Endothelial cell of umbilical vein (primary cell): ENCODE measurements at regions not wholly inside any gene's neighbourhood (a gene's known extent, or its start where the extent isn't known, plus 50 kb on each side); places are given as distances from the start of the nearest gene placed in this dataset.

ENCODE experiments used
- BruUV-seq: library from RNA; stranded (reverse); fragments of 400-500 nt; replicated peaks from 2 replicates; lab custom pipeline; 2021; lab: Mats Ljungman, UMichigan
- CTCF ChIA-PET: fragments of 300-600, 350-600 bp; sonication (Branson Sonifier 250); formaldehyde crosslinking; loops from one replicate; lab custom pipeline; 2021; ENCODE audit warnings: antibody characterized with exemption, inconsistent platforms; lab: Charles Lee
- POLR2A ChIA-PET: fragments of 300-600, 350-600 bp; sonication (Branson Sonifier 250); formaldehyde crosslinking; loops from one replicate; lab custom pipeline; 2021; ENCODE audit warnings: antibody characterized with exemption, inconsistent platforms; lab: Charles Lee
- DNase-seq: peaks from one replicate; pipeline ENCODE4 v3.0.0-alpha.2; 2011; ENCODE audit warnings: low read depth, low spot score
- FAIRE-seq: peaks from 2 replicates; lab custom pipeline; 2011; peaks lifted over from hg19 to GRCh38; lab: Jason Lieb, UNC
- H2AFZ ChIP-seq: 2 replicates; pipeline ENCODE4 v1.6.0; 2012; ENCODE audit warnings: low read depth, low read length, control low read depth, inconsistent platforms
- H3K27ac ChIP-seq: 2 replicates; pipeline ENCODE4 v1.5.1; 2011; ENCODE audit warnings: low read depth, mild to moderate bottlenecking, control low read depth, low read length, moderate library complexity; ENCODE audit not compliant: insufficient read depth
- H3K27me3 ChIP-seq, 2 experiments: 2 replicates each; pipeline versions ENCODE4 v1.6.0 to v1.6.1; 2011; ENCODE audit warnings: low read length in 2 of 2, mixed read lengths in 1 of 2; ENCODE audit not compliant: control insufficient read depth in 2 of 2, insufficient read depth in 2 of 2
- H3K36me3 ChIP-seq, 2 experiments: 2 replicates in 1 of 2; 3 replicates in 1 of 2; pipeline ENCODE4 v1.5.1; 2011; ENCODE audit warnings: low read length in 2 of 2, mild to moderate bottlenecking in 1 of 2, moderate library complexity in 1 of 2; ENCODE audit not compliant: control insufficient read depth in 2 of 2, insufficient read depth in 2 of 2; ENCODE audit errors: extremely low read depth in 1 of 2
- H3K4me1 ChIP-seq: 3 replicates; pipeline ENCODE4 v1.5.1; 2011; ENCODE audit warnings: mild to moderate bottlenecking, low read length; ENCODE audit not compliant: control insufficient read depth, insufficient read depth; ENCODE audit errors: extremely low read depth
- H3K4me2 ChIP-seq: 2 replicates; pipeline ENCODE4 v1.6.1; 2011; ENCODE audit warnings: low read length, control low read depth, mixed read lengths; ENCODE audit not compliant: insufficient read depth
- H3K4me3 ChIP-seq, 3 experiments: fragments of 200-600 bp in 1 of 3; sonication (generic), shearing (Covaris generic) in 1 of 3; replicated peaks in 1 of 3; 2 replicates each; pipeline ENCODE4 v1.5.1; 2011 to 2016; ENCODE audit warnings: control low read depth in 3 of 3, low read length in 3 of 3, mild to moderate bottlenecking in 2 of 3, inconsistent platforms in 1 of 3, low read depth in 1 of 3, moderate library complexity in 1 of 3; ENCODE audit not compliant: insufficient read depth in 1 of 3
- H3K79me2 ChIP-seq: 2 replicates; pipeline ENCODE4 v1.6.0; 2012; ENCODE audit warnings: low read length, inconsistent platforms; ENCODE audit not compliant: control insufficient read depth, insufficient read depth
- H3K9ac ChIP-seq: replicated peaks from 2 replicates; pipeline ENCODE3; 2011; ENCODE audit warnings: low read length, control low read depth; ENCODE audit not compliant: insufficient read depth; ENCODE audit errors: extremely low read depth
- H3K9me1 ChIP-seq: replicated peaks from 3 replicates; pipeline ENCODE4 v1.6.0; 2011; ENCODE audit warnings: mild to moderate bottlenecking, low read length; ENCODE audit not compliant: control insufficient read depth, insufficient read depth; ENCODE audit errors: extremely low read depth
- H3K9me3 ChIP-seq: replicated peaks from 2 replicates; pipeline ENCODE4 v1.5.1; 2012; ENCODE audit warnings: low read length, inconsistent platforms; ENCODE audit not compliant: control insufficient read depth, insufficient read depth
- H4K20me1 ChIP-seq: replicated peaks from 2 replicates; pipeline ENCODE3; 2011; ENCODE audit warnings: mild to moderate bottlenecking, low read length; ENCODE audit not compliant: control insufficient read depth, insufficient read depth; ENCODE audit errors: extremely low read depth
- EZH2 ChIP-seq: IDR thresholded peaks from 2 replicates; pipeline ENCODE4 v1.6.1; 2012; ENCODE audit warnings: borderline replicate concordance, low read depth, mild to moderate bottlenecking, moderate library complexity, low read length, inconsistent platforms; ENCODE audit not compliant: severe bottlenecking
- FOS ChIP-seq: IDR thresholded peaks from 2 replicates; pipeline ENCODE4 v1.6.1; 2011; ENCODE audit warnings: mild to moderate bottlenecking, low read length, moderate library complexity, borderline replicate concordance; ENCODE audit not compliant: insufficient read depth
- GATA2 ChIP-seq: IDR thresholded peaks from 2 replicates; pipeline ENCODE4 v1.7.0; 2011; ENCODE audit warnings: low read depth, mild to moderate bottlenecking, moderate library complexity, mixed read lengths, low read length; ENCODE audit not compliant: insufficient read length, insufficient read depth
- JUN ChIP-seq: IDR thresholded peaks from 2 replicates; pipeline ENCODE4 v1.6.1; 2011; ENCODE audit warnings: borderline replicate concordance, low read depth; ENCODE audit not compliant: insufficient read length, insufficient read depth
- MYC ChIP-seq: IDR thresholded peaks from one replicate; pipeline ENCODE4 v1.6.1; 2011; ENCODE audit warnings: mild to moderate bottlenecking, low read depth, low read length
- POLR2AphosphoS5 ChIP-seq: IDR thresholded peaks from 2 replicates; pipeline ENCODE4 v1.6.1; 2012; ENCODE audit warnings: low read depth, mild to moderate bottlenecking, control low read depth, low read length, moderate library complexity; ENCODE audit not compliant: insufficient read depth
- dilution Hi-C: fragments of 300-500 bp; cut with MboI; formaldehyde crosslinking; loops from one replicate; pipeline ENCODE4 v1.15.0; 2019; ENCODE audit warnings: low sequenced_read_pairs; ENCODE audit not compliant: extremely low pct_ligation_motif_present
- intact Hi-C: fragments of 100-400 bp; cut with micrococcal nuclease; formaldehyde crosslinking; loops from one replicate; pipeline ENCODE4 v1.10.0; 2022
- TF ChIP-seq, protein P1 (sequence below), 2 donors: IDR thresholded peaks; 1 replicate in 1 of 2; 2 replicates in 1 of 2; pipeline ENCODE4 v1.5.1; 2011; ENCODE audit warnings: low read length in 2 of 2, mild to moderate bottlenecking in 2 of 2, moderate library complexity in 2 of 2, control low read depth in 1 of 2, inconsistent platforms in 1 of 2, low read depth in 1 of 2; ENCODE audit not compliant: insufficient read depth in 1 of 2; ENCODE audit errors: extremely low read depth in 1 of 2
- TF ChIP-seq, protein P2 (sequence below): IDR thresholded peaks from 2 replicates; pipeline ENCODE4 v1.6.1; 2011; ENCODE audit not compliant: insufficient read depth, insufficient read length

DNA sequence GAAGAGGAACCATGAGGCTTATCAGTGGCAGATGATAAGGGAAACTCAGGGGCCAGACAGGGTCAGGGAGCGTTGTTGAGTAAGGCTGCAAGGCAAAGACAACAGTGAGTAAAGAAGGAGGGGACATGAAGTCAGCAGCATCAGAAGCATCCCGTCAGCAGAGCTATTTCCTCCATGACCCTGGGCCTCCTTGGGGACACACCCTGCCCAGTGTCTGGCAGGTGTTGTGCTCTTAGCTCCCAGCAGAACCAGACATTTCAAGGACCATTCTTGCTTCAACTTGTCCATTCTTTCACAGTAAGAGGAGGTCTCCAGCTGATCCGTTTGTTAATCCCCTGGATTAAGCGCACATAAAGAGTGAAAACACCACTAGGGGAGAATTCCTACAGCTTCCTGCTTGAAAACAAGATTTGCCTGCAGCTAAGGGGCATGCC is 88.7 kb upstream of the MEIS1 start:
- ChIA-PET POLR2A (no interaction called here), CTCF (no interaction called here)
- BruUV-seq = no TSS peak
- intact Hi-C loops (no loop called here), dilution Hi-C loops (no loop called here)
- H3K9me1 ChIP-seq = no peaks in the 10 kb centered on the region
- no peaks in the 10 kb centered on the region for H3K4me1 ChIP-seq
- FAIRE-seq = no peak
- TF ChIP-seq MYC (no peak), JUN (no peak), POLR2AphosphoS5 (no peak), EZH2 (no peak), GATA2 (no peak), FOS (no peak)
- TF ChIP-seq, protein P1, sequence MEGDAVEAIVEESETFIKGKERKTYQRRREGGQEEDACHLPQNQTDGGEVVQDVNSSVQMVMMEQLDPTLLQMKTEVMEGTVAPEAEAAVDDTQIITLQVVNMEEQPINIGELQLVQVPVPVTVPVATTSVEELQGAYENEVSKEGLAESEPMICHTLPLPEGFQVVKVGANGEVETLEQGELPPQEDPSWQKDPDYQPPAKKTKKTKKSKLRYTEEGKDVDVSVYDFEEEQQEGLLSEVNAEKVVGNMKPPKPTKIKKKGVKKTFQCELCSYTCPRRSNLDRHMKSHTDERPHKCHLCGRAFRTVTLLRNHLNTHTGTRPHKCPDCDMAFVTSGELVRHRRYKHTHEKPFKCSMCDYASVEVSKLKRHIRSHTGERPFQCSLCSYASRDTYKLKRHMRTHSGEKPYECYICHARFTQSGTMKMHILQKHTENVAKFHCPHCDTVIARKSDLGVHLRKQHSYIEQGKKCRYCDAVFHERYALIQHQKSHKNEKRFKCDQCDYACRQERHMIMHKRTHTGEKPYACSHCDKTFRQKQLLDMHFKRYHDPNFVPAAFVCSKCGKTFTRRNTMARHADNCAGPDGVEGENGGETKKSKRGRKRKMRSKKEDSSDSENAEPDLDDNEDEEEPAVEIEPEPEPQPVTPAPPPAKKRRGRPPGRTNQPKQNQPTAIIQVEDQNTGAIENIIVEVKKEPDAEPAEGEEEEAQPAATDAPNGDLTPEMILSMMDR (IDR thresholded peaks at IDR 0.05; ENCODE audit: extremely low read depth in 1 of 2, insufficient read depth in 1 of 2, low read depth in 1 of 2, low read length in 2 of 2) = no peak
- TF ChIP-seq, protein P2, sequence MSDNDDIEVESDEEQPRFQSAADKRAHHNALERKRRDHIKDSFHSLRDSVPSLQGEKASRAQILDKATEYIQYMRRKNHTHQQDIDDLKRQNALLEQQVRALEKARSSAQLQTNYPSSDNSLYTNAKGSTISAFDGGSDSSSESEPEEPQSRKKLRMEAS = no peak
- H3K4me3 ChIP-seq = no peak overlapping the region
- H4K20me1 ChIP-seq = no peaks in the 10 kb centered on the region
- H2AFZ ChIP-seq = no peak overlapping the region
- H3K9ac ChIP-seq = no peak overlapping the region
- no peak overlapping the region for H3K4me2 ChIP-seq
- no peak overlapping the region for H3K27ac ChIP-seq
- no peaks in the 10 kb centered on the region for H3K27me3 ChIP-seq
- no peaks in the 10 kb centered on the region for H3K36me3 ChIP-seq
- no peak for DNase-seq
- H3K79me2 ChIP-seq = no peaks in the 10 kb centered on the region
- H3K9me3 ChIP-seq = no peaks in the 10 kb centered on the region
